Parathyroid adenoma (tissue), 2 donors: ENCODE measurements at regions not wholly inside any gene's neighbourhood (a gene's known extent, or its start where the extent isn't known, plus 50 kb on each side); places are given as distances from the start of the nearest gene placed in this dataset.
A peak's percentile ranks its signal among the peaks of the same experiment; 100 is the strongest.

ENCODE experiments used
- H2AFZ ChIP-seq: fragments of 300-600 bp; sonication (generic); one replicate; pipeline ENCODE4 v1.7.0; 2017; ENCODE audit warnings: antibody characterized with exemption, mild to moderate bottlenecking
- H3K27ac ChIP-seq: fragments of 300-600 bp; sonication (generic); one replicate; pipeline ENCODE4 v1.7.0; 2017
- H3K27me3 ChIP-seq: fragments of 300-600 bp; sonication (generic); one replicate; pipeline ENCODE4 v1.7.0; 2017; ENCODE audit warnings: low read length; ENCODE audit not compliant: control insufficient read depth, insufficient read depth
- H3K36me3 ChIP-seq: fragments of 300-600 bp; sonication (generic); one replicate; pipeline ENCODE4 v1.7.0; 2017; ENCODE audit warnings: low read length; ENCODE audit not compliant: control insufficient read depth, insufficient read depth
- H3K4me1 ChIP-seq: fragments of 300-600 bp; sonication (generic); one replicate; pipeline ENCODE4 v1.7.0; 2017; ENCODE audit warnings: control low read depth
- H3K4me2 ChIP-seq: fragments of 300-600 bp; sonication (generic); one replicate; pipeline ENCODE4 v1.7.0; 2017; ENCODE audit warnings: low read length
- H3K4me3 ChIP-seq: fragments of 300-600 bp; sonication (generic); one replicate; pipeline ENCODE4 v1.7.0; 2017; ENCODE audit warnings: low read depth, low read length
- H3K79me2 ChIP-seq: fragments of 300-600 bp; sonication (generic); one replicate; pipeline ENCODE4 v1.7.0; 2017; ENCODE audit warnings: control low read depth
- H3K9ac ChIP-seq: fragments of 300-600 bp; sonication (generic); one replicate; pipeline ENCODE4 v1.7.0; 2017; ENCODE audit warnings: mild to moderate bottlenecking
- H3K9me3 ChIP-seq: fragments of 300-600 bp; sonication (generic); one replicate; pipeline ENCODE4 v1.7.0; 2017; ENCODE audit warnings: low read length; ENCODE audit not compliant: control insufficient read depth
- TF ChIP-seq, protein P1 (sequence below): fragments of 300-600 bp; sonication (generic); IDR thresholded peaks from one replicate; pipeline ENCODE4 v1.7.0; 2017; ENCODE audit warnings: antibody characterized with exemption, mild to moderate bottlenecking
- donor health status: primary hyperparathyroidism.

DNA sequence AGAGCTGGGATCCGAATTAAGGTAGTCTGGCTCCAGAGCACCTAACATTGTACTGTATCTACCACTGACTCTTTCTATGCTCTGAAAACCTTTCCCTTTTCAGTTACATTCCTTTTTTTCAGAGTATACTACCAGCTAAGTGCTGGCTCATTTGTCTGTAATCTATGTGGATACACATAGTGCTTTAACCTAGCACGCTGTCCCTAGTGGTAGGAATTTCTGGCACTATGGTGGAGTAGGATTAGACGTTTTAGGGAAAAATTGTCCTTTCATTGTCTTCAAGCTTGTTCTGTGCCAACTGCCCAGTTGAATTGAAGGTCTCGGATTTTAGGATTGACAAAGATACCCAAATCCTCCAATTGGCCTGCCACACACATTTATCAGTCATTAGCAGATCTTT lies 259.1 kb upstream of the FERMT1 start:
- Histone ChIP-seq H2AFZ (no peak overlapping the region), H3K4me3 (no peak overlapping the region), H3K9ac (no peak overlapping the region), H3K4me2 (no peak overlapping the region), H3K79me2 (no peaks in the 10 kb centered on the region), H3K9me3 (no peaks in the 10 kb centered on the region), H3K4me1 (no peaks in the 10 kb centered on the region), H3K36me3 (no peaks in the 10 kb centered on the region), H3K27ac (no peak overlapping the region), H3K27me3 (no peaks in the 10 kb centered on the region)
- TF ChIP-seq, protein P1, sequence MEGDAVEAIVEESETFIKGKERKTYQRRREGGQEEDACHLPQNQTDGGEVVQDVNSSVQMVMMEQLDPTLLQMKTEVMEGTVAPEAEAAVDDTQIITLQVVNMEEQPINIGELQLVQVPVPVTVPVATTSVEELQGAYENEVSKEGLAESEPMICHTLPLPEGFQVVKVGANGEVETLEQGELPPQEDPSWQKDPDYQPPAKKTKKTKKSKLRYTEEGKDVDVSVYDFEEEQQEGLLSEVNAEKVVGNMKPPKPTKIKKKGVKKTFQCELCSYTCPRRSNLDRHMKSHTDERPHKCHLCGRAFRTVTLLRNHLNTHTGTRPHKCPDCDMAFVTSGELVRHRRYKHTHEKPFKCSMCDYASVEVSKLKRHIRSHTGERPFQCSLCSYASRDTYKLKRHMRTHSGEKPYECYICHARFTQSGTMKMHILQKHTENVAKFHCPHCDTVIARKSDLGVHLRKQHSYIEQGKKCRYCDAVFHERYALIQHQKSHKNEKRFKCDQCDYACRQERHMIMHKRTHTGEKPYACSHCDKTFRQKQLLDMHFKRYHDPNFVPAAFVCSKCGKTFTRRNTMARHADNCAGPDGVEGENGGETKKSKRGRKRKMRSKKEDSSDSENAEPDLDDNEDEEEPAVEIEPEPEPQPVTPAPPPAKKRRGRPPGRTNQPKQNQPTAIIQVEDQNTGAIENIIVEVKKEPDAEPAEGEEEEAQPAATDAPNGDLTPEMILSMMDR: peak; percentile 14

DNA sequence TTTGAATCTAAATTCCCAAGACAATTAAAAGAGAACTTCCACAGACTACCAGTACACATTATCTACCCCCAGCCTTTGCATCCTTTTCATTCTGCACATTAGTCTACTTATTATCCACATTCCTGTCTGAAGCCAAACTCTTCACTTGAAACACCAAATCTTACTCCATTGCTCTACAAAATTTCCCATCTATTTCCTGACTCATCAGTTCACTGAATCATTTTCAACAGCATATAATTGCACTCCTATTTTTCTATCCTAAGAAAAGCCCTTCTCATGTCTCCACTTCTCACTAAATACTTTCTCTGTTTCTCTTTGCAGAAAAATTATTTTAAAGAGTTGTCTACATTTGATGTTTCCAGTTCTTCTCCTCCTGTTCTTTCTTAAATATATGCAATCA lies 239.4 kb upstream of the FERMT1 start:
- Histone ChIP-seq H3K4me1 (no peaks in the 10 kb centered on the region), H3K36me3 (no peaks in the 10 kb centered on the region), H2AFZ (no peak overlapping the region), H3K4me2 (no peak overlapping the region), H3K9ac (no peak overlapping the region), H3K4me3 (no peak overlapping the region), H3K27ac (no peak overlapping the region), H3K79me2 (no peaks in the 10 kb centered on the region), H3K9me3 (no peaks in the 10 kb centered on the region), H3K27me3 (no peaks in the 10 kb centered on the region)
- TF ChIP-seq, protein P1: no peak

DNA sequence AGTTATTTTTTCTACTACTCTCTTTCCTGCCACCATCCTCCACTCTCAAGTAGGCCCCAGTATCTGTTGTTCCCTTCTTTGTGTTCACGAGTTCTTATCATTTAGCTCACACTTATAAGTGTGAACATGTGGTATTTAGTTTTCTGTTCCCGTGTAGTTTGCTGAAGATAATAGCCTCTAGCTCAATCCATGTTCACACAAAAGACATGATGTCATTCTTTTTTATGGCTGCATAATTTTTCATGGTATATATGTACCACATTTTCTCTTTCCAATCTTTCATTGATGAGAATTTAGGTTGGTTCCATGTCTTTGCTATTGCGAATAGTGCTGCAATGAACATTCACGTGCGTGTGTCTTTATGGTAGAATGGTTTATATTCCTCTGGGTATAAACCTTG lies 237.9 kb upstream of the FERMT1 start:
- no peaks in the 10 kb centered on the region for H3K27me3 ChIP-seq
- no peaks in the 10 kb centered on the region for H3K9me3 ChIP-seq
- H3K4me2 ChIP-seq: no peak overlapping the region
- H3K4me1 ChIP-seq: no peaks in the 10 kb centered on the region
- no peak overlapping the region for H2AFZ ChIP-seq
- TF ChIP-seq, protein P1: no peak
- no peak overlapping the region for H3K9ac ChIP-seq
- H3K4me3 ChIP-seq: no peak overlapping the region
- H3K79me2 ChIP-seq: no peaks in the 10 kb centered on the region
- H3K27ac ChIP-seq: no peak overlapping the region
- H3K36me3 ChIP-seq: no peaks in the 10 kb centered on the region

DNA sequence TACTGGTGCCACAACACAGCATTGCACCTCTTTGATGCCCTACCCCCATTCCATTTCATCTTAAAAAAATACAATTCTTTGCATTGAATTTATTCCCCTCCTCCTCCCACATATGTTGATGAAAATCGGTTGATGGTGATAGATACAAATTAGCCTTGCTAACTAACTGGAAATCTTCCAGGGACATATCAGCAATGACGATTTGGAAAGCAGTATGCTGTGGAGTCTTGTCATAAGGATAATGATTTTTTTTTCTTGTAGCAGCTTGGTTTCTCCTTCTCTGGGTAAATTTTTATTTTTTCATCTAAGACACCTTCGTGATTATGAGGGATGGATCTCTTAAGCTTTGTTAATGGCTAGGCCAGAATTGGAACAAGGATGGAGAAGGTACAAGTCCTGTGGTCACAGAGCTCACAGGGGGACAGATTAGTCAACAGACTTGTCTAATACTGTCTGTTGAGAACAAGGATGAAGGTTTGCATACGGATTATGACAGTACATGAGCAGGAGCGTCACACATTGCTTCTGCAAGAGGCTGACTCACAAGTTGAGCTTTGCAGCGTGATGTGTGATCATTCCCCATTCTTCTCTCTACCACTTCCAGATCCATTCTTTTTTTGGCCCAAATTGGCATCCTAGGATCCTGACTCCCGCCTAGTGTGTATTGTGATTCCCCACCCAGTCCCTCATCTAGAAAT lies 233.1 kb upstream of the FERMT1 start:
- H3K4me2 ChIP-seq: no peak overlapping the region
- no peak overlapping the region for H2AFZ ChIP-seq
- H3K4me1 ChIP-seq: no peaks in the 10 kb centered on the region
- H3K9me3 ChIP-seq: no peaks in the 10 kb centered on the region
- no peak overlapping the region for H3K27ac ChIP-seq
- no peak overlapping the region for H3K4me3 ChIP-seq
- TF ChIP-seq, protein P1: no peak
- no peaks in the 10 kb centered on the region for H3K79me2 ChIP-seq
- no peak overlapping the region for H3K9ac ChIP-seq
- H3K27me3 ChIP-seq: no peaks in the 10 kb centered on the region
- H3K36me3 ChIP-seq: no peaks in the 10 kb centered on the region

DNA sequence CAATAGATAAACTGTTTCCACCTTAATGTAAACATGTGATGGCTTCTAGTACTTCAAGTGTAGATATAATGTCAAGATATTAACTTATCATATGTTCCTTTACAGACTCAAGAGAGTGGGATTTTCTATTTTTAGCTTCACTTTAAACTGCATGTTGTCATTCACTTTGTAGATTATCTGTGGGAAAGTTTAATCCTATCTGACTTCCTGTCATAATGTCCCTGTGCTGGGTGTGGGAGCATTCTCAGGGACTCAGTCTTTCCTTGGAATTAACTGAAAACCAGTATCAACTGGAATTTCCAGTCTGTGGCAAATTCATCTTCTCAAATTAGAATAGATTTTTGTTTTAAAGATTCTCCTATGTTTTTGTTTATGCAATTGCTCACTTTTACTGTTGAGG lies 226.1 kb upstream of the FERMT1 start:
- Histone ChIP-seq H3K27me3 (no peaks in the 10 kb centered on the region), H3K27ac (no peak overlapping the region), H3K79me2 (no peaks in the 10 kb centered on the region), H3K4me2 (no peak overlapping the region), H2AFZ (no peak overlapping the region), H3K4me1 (no peaks in the 10 kb centered on the region), H3K4me3 (no peak overlapping the region), H3K36me3 (no peaks in the 10 kb centered on the region), H3K9me3 (no peaks in the 10 kb centered on the region), H3K9ac (no peak overlapping the region)
- TF ChIP-seq, protein P1: no peak
